ENCODE measurements at regions not wholly inside any gene's neighbourhood (a gene's known extent, or its start where the extent isn't known, plus 50 kb on each side); places are given as distances from the start of the nearest gene placed in this dataset.
A peak's percentile ranks its signal among the peaks of the same experiment; 100 is the strongest.

GRCh38 chr4:20362148-20362547 is 110.4 kb downstream of the SLIT2 start:
- TF ChIP-seq CTCF (IDR thresholded peaks at IDR 0.05; ENCODE audit: unreplicated experiment), result no peak
- peaks cover 7% of the 10 kb centered on the region for H3K36me3 Mint-ChIP-seq
- H3K4me3 Mint-ChIP-seq, result no peak overlapping the region
- no peak for DNase-seq (ENCODE audit: low spot score in 2 of 2, unreplicated experiment in 2 of 2)
- H3K27me3 Mint-ChIP-seq (ENCODE audit: low read depth), result no peaks in the 10 kb centered on the region
- H3K9me3 Mint-ChIP-seq, result no peaks in the 10 kb centered on the region
- no peak overlapping the region for H3K27ac Mint-ChIP-seq
- H3K4me1 Mint-ChIP-seq, result no peaks in the 10 kb centered on the region

- no peak overlapping the region for H3K27ac Mint-ChIP-seq
- H3K27me3 Mint-ChIP-seq (ENCODE audit: low read depth), result no peaks in the 10 kb centered on the region
- H3K4me1 Mint-ChIP-seq, result peaks cover 23% of the 10 kb centered on the region
These were observed 113.3 kb downstream of the SLIT2 start for GRCh38 chr4:20364969-20365368.

GRCh38 chr4:20367446-20367845 is 115.7 kb downstream of the SLIT2 start:
- no peak for DNase-seq (ENCODE audit: low spot score in 2 of 2, unreplicated experiment in 2 of 2)
- Mint-ChIP-seq H3K27ac (peak overlapping the region; percentile 35), H3K4me1 (peaks cover 29% of the 10 kb centered on the region), H3K4me3 (no peak overlapping the region), H3K27me3 (ENCODE audit: low read depth) (no peaks in the 10 kb centered on the region), H3K36me3 (peaks cover 2% of the 10 kb centered on the region), H3K9me3 (no peaks in the 10 kb centered on the region)
- TF ChIP-seq CTCF (IDR thresholded peaks at IDR 0.05; ENCODE audit: unreplicated experiment), result no peak

More at GRCh38 chr4:20364969-20365368, 113.3 kb downstream of the SLIT2 start:
- DNase-seq (ENCODE audit: low spot score in 2 of 2, unreplicated experiment in 2 of 2), result no peak
- H3K36me3 Mint-ChIP-seq, result peaks cover 2% of the 10 kb centered on the region
- H3K9me3 Mint-ChIP-seq, result no peaks in the 10 kb centered on the region
- TF ChIP-seq CTCF (IDR thresholded peaks at IDR 0.05; ENCODE audit: unreplicated experiment), result no peak
- H3K4me3 Mint-ChIP-seq, result no peak overlapping the region

GRCh38 chr4:20368926-20369325 is 117.2 kb downstream of the SLIT2 start:
- Mint-ChIP-seq H3K27ac (peak overlapping the region; percentile 50), H3K4me3 (no peak overlapping the region), H3K9me3 (no peaks in the 10 kb centered on the region), H3K27me3 (ENCODE audit: low read depth) (no peaks in the 10 kb centered on the region), H3K36me3 (peaks cover 2% of the 10 kb centered on the region), H3K4me1 (peaks cover 29% of the 10 kb centered on the region)
- no peak for TF ChIP-seq CTCF (IDR thresholded peaks at IDR 0.05; ENCODE audit: unreplicated experiment)
- no peak for DNase-seq (ENCODE audit: low spot score in 2 of 2, unreplicated experiment in 2 of 2)

GRCh38 chr4:20370274-20370673 is 118.6 kb downstream of the SLIT2 start:
- peaks cover 2% of the 10 kb centered on the region for H3K36me3 Mint-ChIP-seq
- DNase-seq (ENCODE audit: low spot score in 2 of 2, unreplicated experiment in 2 of 2), result no peak
- TF ChIP-seq CTCF (IDR thresholded peaks at IDR 0.05; ENCODE audit: unreplicated experiment), result no peak
- H3K9me3 Mint-ChIP-seq, result no peaks in the 10 kb centered on the region
- H3K27me3 Mint-ChIP-seq (ENCODE audit: low read depth), result no peaks in the 10 kb centered on the region
- H3K27ac Mint-ChIP-seq, result no peak overlapping the region
- H3K4me1 Mint-ChIP-seq, result peaks cover 33% of the 10 kb centered on the region
- H3K4me3 Mint-ChIP-seq, result no peak overlapping the region

- H3K9me3 Mint-ChIP-seq, result peaks cover 10% of the 10 kb centered on the region
- peaks cover 8% of the 10 kb centered on the region for H3K4me1 Mint-ChIP-seq
- DNase-seq (ENCODE audit: low spot score in 2 of 2, unreplicated experiment in 2 of 2), result no peak
- no peak overlapping the region for H3K27ac Mint-ChIP-seq
- H3K36me3 Mint-ChIP-seq, result no peaks in the 10 kb centered on the region
- H3K4me3 Mint-ChIP-seq, result no peak overlapping the region
- no peaks in the 10 kb centered on the region for H3K27me3 Mint-ChIP-seq (ENCODE audit: low read depth)
- no peak for TF ChIP-seq CTCF (IDR thresholded peaks at IDR 0.05; ENCODE audit: unreplicated experiment)
These were observed 124.4 kb downstream of the SLIT2 start for GRCh38 chr4:20376070-20376469.
